Right ventricle myocardium inferior (tissue), 1 donor: ENCODE measurements at regions not wholly inside any gene's neighbourhood (a gene's known extent, or its start where the extent isn't known, plus 50 kb on each side); places are given as distances from the start of the nearest gene placed in this dataset. TPM values are rescaled to one million over a fixed set of nuclear protein-coding genes. Genes with fewer than 3 reads are reported as not detected.
"Not testable (repeated sequence)": the region's sequence is repeated elsewhere in the genome, so short reads cannot be mapped to it uniquely, and the experiment has no call there.

Experiments used
- ATAC-seq: fragments of 200-7000 bp; cut with Tn5 transposase; one replicate; pipeline ENCODE4 v1.9.1; 2020; ENCODE audit warnings: mild to moderate bottlenecking, moderate library complexity
- DNase-seq: peaks from one replicate; pipeline ENCODE4 v3.0.0; 2021; ENCODE audit errors: missing footprints
- intact Hi-C: fragments of 100-400 bp; cut with DNase I; formaldehyde crosslinking; loops from one replicate; pipeline ENCODE4 v1.11.0; 2022
- microRNA-seq: library from miRNA; unstranded; fragments of <30 nt; microRNA quantifications from one replicate; pipeline ENCODE4 v1.2.0, GENCODE V29; 2020
- donor health status: DM: no; HTN: yes; CAD: no; lungs with severe emphysema.

DNA sequence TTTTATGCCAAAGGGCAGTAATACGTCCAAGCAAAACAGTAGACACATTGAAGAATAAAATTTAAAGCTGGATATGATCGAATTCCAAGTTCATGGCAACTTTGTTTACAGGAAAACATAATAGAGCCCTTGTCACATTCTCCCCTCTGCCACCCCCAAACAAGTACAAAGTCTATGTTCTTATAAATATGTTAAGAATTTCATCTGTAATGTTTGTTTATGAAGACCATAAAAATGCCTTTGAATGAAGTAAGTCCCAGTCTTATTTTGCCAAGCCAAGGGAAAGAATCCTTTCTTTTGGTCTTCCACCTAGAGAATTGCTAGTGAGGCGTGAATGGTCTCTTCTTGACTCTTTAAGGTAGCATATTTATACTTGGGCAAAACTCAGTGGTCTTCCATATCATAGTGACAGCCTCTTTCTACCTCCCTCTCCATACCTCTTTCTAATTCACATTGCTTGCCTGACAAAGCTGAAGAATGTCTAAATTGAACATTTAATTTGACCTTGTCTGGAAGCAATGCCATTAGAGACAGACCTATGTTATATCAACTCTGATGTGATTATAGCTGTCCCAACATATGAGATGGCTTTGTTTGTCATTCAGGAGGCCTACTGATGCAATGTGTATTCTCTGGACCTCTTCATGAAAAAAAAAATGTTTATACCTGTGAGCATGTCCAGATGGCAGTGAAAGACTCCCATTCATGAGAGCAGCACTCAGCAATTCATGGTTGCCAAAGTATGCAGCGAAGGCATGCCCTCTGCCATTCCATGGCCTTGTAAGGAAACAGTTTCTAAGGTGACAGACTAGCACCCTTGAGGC lies 70.6 kb upstream of the CCN2 start:
- intact Hi-C loops, result no loop called here
- DNase-seq, result no peak
- ATAC-seq, result no peak

GRCh38 chr6:132020918-132021317 lies 69.7 kb upstream of the CCN2 start:
- ATAC-seq, intact Hi-C loops: not testable (repeated sequence)

DNA sequence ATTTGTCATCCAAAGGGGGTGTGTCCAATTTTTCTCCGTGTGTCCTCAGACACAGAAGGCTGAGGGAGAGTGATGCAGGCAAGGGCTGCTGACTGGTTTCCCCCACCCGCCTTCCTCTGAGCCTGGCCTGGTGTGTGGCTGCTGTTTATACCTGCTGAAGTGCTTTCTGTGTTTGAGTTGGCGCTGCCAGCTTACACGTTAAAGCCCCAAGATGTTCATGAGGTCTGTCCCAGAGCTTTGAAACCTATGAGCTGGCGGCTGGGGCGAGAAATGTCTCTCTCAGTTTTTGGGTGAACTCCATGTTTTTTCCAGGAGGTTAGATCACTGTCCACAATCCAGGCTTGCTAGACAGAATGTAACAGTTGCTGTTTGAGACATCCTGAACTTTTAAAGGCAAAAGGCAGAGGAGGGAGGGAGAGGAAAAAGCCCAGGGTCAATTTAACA lies 69.0 kb upstream of the CCN2 start:
- intact Hi-C loops, result no loop called here
- DNase-seq (peak; percentile 62), ATAC-seq (peak; percentile 83)

More at GRCh38 chr6:132020918-132021317, 69.7 kb upstream of the CCN2 start:
- not testable (repeated sequence) for DNase-seq

- no peak for DNase-seq
- intact Hi-C loops, result no loop called here
- no peak for ATAC-seq
Measured at GRCh38 chr6:132019586-132019985, 68.4 kb upstream of the CCN2 start.

GRCh38 chr6:132017942-132018341 lies 66.8 kb upstream of the CCN2 start:
- intact Hi-C loops, result no loop called here
- ATAC-seq (no peak), DNase-seq (no peak)

DNA sequence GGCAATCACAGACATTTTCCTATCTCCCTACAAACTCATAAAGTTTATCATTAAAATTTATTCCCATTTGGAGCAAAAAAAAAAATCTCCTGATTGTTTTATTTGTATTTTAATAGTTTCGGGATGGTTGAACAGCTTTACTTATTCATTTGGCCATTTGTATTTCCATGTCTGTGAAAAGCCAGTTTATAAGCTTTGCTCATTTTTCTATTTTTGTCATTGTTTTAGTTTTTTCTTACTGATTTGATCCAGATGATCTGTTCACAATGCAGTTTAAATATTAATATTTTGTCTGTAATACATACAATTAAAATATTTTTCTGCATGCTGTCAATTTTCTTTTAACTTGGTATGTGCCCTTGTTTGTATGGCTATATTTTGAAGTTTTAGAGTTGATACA lies 65.2 kb upstream of the CCN2 start:
- DNase-seq (no peak), ATAC-seq (no peak)
- intact Hi-C loops, result no loop called here

DNA sequence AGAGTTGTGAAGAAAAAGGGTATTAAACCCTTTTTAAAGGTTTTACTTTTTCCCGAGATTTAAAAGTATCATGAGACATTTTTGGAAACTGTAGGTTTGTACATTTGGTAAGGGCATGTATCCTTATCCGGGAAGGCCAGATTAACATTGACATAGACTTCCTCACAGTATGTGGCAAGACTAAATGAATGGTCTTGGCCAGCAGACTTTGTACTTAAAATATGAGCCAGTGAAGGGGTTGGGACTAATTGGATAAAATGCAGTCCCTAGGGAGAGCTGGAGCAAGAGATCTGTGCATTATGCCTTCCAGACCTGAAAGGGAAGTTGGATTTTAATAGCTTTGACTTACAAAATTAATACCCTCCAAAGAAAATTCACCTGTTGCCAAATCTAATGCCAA lies 60.4 kb upstream of the CCN2 start:
- DNase-seq (no peak), ATAC-seq (peak; percentile 75)
- intact Hi-C loops, result no loop called here

- no peak for ATAC-seq
- intact Hi-C loops, result no loop called here
- DNase-seq, result no peak
Measured at GRCh38 chr6:132009175-132009574, 58.0 kb upstream of the CCN2 start.

DNA sequence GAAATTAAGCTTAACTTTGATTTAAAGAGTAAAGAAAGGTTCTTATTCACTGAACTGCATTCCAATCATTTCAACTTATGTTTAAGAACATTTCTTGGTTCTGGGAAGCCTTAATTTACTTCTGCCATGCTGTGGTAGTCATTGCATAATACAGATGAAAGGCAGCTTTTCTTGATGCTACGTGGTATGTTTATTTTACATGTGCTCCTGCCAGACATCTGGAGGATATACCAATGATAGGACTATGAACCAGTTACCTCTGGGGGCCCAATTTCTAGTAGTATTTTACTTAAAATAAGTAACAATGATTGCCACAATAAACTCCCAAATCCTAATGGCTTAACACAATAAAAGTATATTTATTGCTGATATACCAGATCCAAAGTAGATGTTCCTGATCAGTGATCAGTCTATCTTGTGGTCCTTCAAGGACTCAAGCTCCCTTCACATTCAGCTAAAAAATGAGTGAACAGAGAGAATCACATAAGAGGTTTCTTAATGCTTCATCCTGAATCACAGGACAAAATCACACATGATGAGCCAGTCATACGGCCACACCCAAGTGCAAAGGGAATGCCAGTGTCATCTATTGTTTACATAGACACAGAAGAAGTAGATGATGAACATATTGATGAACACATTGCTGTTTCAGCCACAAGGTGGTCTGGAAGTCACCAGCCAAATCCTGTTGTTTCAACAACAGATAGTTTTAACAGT lies 56.5 kb upstream of the CCN2 start:
- intact Hi-C loops, result no loop called here
- ATAC-seq, result no peak
- no peak for DNase-seq

GRCh38 chr6:132005178-132005577 lies 54.0 kb upstream of the CCN2 start:
- intact Hi-C loops, result no loop called here
- ATAC-seq, result no peak
- no peak for DNase-seq

DNA sequence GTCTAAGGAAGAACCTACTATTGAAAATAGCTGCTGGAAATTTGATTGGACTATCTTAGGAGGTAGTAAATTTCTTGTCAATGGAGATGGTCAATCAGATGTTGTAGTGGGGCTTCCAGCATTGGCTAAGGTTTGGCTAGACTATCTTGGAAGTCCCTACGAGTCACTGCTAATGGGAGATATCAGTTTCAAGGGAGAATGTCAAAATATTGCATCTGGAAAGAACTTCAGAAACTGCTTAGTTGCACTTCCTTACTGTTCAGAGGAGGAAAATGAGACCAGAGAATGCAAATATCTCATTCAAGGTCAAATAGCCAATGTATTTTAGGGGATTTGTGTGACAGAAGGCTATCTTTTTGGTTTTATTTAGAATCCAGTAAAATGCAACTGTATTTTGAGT lies 53.5 kb upstream of the CCN2 start:
- no peak for ATAC-seq
- no peak for DNase-seq
- intact Hi-C loops, result no loop called here

DNA sequence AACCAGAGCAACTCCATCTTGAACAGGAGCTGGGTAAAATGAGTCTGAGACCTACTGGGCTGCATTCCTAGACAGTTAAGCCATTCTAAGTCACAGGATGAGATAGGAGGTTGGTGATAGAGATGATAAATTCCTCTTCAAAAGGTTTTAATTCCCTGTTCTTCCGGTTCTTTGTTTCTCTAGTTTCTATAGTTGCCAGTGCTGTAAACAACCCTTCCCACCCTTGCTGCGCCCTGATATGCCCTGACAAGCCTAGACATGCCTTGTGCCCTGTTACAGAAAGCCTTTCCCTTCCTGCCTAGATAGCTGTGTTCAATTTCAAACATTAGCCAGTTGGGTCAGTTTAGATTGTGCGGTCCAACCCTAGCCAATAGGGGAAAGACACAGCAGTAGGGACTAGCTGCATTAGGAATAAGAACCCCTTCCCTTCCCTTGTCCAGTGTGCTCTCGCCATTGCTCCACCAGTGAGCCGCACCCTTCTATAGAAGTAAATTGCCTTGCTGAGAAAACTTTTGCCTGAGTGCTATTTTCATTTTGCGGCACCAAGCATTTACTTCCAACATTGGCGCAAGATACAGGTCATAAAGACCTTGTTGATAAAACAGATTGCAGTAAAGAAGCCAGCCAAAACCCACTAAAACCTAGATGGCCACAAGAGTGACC lies 52.5 kb upstream of the CCN2 start:
- intact Hi-C loops, result no loop called here
- ATAC-seq (no peak), DNase-seq (no peak)

Small RNA genes in the stretch of these regions (microRNA-seq; reads per million reads assigned to microRNA genes)
- gene MIR548AJ1, result not detected
